GM18951 (cell line): ENCODE measurements at regions not wholly inside any gene's neighbourhood (a gene's known extent, or its start where the extent isn't known, plus 50 kb on each side); places are given as distances from the start of the nearest gene placed in this dataset.

Experiments
- POLR2A ChIP-seq: IDR thresholded peaks from 4 replicates; pipeline ENCODE4 v1.6.1; 2011; ENCODE audit warnings: mild to moderate bottlenecking; ENCODE audit not compliant: insufficient read length, insufficient read depth; ENCODE audit errors: extremely low read depth
- in situ Hi-C: fragments of 300-500 bp; cut with MboI; formaldehyde crosslinking; loops from one replicate; pipeline ENCODE4 v1.12.0; 2022; ENCODE audit warnings: low sequenced_read_pairs, mixed read lengths, inconsistent platforms; ENCODE audit not compliant: unreplicated experiment

GRCh38 chr9:113656771-113657670 is 193.5 kb downstream of the RGS3 start:
- TF ChIP-seq POLR2A = no peak
- in situ Hi-C loops = loop anchor here (10.0 kb wide), 1 partner anchor 232 kb away; no protein-coding TSS in a partner anchor

GRCh38 chr9:113657765-113658544 is 194.4 kb downstream of the RGS3 start:
- in situ Hi-C loops = loop anchor here (10.0 kb wide), 1 partner anchor 233 kb away; no protein-coding TSS in a partner anchor
- TF ChIP-seq POLR2A = no peak

GRCh38 chr9:113658545-113658895 is 195.0 kb downstream of the RGS3 start:
- in situ Hi-C loops = loop anchor here (10.0 kb wide), 1 partner anchor 234 kb away; no protein-coding TSS in a partner anchor
- TF ChIP-seq POLR2A = no peak

GRCh38 chr9:113659039-113659438 is 195.5 kb downstream of the RGS3 start:
- in situ Hi-C loops = loop anchor here (10.0 kb wide), 1 partner anchor 234 kb away; no protein-coding TSS in a partner anchor

GRCh38 chr9:113659740-113660139 is 196.2 kb downstream of the RGS3 start:
- no peak for TF ChIP-seq POLR2A
- in situ Hi-C loops = loop anchor here (10.0 kb wide), 1 partner anchor 235 kb away; no protein-coding TSS in a partner anchor

More at GRCh38 chr9:113659039-113659438, 195.5 kb downstream of the RGS3 start:
- no peak for TF ChIP-seq POLR2A

GRCh38 chr9:113660196-113660595 is 196.7 kb downstream of the RGS3 start:
- TF ChIP-seq POLR2A = no peak
- in situ Hi-C loops = no loop called here

- in situ Hi-C loops = no loop called here
- no peak for TF ChIP-seq POLR2A
Observed at GRCh38 chr9:113661074-113661473, 197.5 kb downstream of the RGS3 start.

- no peak for TF ChIP-seq POLR2A
- in situ Hi-C loops = no loop called here
Observed at GRCh38 chr9:113664181-113664875, 200.8 kb downstream of the RGS3 start.

GRCh38 chr9:113665064-113665463 is 201.5 kb downstream of the RGS3 start:
- no peak for TF ChIP-seq POLR2A
- in situ Hi-C loops = no loop called here

GRCh38 chr9:113665756-113666155 is 202.2 kb downstream of the RGS3 start:
- TF ChIP-seq POLR2A = no peak
- in situ Hi-C loops = no loop called here

- TF ChIP-seq POLR2A = no peak
- in situ Hi-C loops = no loop called here
Observed at GRCh38 chr9:113668061-113668460, 204.5 kb downstream of the RGS3 start.

GRCh38 chr9:113669522-113670115 is 206.1 kb downstream of the RGS3 start:
- in situ Hi-C loops = no loop called here
- TF ChIP-seq POLR2A = no peak

- in situ Hi-C loops = no loop called here
- TF ChIP-seq POLR2A = no peak
Observed at GRCh38 chr9:113673726-113674125, 202.4 kb upstream of the ZNF618 start.

GRCh38 chr9:113674436-113674835 is 201.7 kb upstream of the ZNF618 start:
- no peak for TF ChIP-seq POLR2A
- in situ Hi-C loops = no loop called here
